HG02678 (cell line): ENCODE measurements at regions not wholly inside any gene's neighbourhood (a gene's known extent, or its start where the extent isn't known, plus 50 kb on each side); places are given as distances from the start of the nearest gene placed in this dataset.
A peak's percentile ranks its signal among the peaks of the same experiment; 100 is the strongest.
"Not testable (repeated sequence)": the region's sequence is repeated elsewhere in the genome, so short reads cannot be mapped to it uniquely, and the experiment has no call there.

Experiments used
- ATAC-seq: cut with Tn5 transposase; IDR thresholded peaks from one replicate; pipeline ENCODE4 v1.9.1; 2021; ENCODE audit warnings: mild to moderate bottlenecking, moderate library complexity; ENCODE audit not compliant: unreplicated experiment

DNA sequence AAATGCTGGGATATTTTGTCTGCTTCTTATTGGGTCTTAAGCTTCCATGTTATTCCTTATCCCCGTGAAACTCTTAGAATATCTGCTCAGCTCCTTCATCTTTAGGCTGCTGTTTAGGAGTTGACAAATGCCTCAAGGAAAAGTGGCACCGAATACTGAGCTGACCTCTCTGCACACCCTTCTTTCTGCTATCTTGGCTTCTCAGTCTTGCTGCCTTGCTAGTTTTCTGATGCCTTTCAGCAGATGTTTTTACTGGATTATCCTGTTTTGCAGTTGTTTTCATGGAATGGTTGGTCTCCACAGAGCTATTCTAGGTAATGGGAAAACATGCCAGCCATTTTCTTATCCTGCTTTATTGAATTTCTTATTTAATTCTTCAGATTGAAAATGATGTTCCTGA lies 86.3 kb downstream of the GYPE start:
- no peak for ATAC-seq

DNA sequence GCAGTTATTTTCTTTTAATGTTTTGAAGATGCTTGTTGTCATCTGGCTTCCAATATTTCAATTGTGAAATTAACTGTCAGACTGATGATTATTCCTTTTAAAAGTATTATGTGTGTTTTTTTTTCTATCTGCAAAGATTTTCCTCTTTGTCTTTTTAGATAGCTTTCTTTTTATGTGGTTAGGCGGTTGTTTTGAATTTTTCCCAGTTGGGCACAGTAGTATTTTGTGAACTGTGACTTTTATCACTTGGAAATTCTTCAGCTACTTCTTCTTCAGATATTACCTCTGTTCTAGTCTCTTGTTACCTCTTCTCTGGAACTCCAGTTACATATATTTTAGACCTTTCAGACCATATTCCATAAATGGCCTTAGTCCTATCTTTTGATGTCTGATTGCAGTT lies 87.5 kb downstream of the GYPE start:
- not testable (repeated sequence) for ATAC-seq

GRCh38 chr4:143815375-143815774 lies 90.0 kb downstream of the GYPE start:
- ATAC-seq, result not testable (repeated sequence)

DNA sequence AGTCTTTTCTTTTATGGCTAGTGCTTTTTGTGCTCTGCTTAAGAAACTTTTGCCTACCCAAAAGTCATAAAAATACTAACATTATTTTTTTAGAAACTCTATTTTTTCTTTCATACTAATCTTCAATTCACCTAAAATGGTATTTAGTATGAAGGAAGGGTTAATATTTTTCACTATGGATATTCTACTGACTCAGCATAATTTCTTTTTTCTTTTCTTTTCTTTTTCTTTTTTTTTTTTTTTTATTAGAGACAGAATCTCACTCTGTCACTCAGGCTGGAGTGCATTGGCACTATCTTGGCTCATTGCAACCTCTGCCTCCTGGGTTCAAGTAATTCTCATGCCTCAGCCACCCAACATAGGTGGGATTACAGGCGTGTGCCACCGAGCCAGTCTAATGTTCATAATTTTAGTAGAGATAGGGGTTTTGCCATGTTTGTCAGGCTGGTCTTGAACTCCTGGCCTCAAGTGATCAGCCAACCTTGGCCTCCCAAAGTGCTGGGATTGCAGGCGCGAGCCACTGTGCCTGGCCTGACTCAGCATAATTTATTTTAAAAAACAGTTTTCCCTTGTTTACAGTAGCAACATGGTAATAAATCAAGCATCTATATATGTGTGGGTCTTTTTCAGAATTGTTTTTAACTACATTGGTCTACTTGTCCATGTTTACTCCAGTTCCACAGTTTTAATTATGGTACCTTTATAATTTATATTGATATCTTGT lies 91.8 kb downstream of the GYPE start:
- not testable (repeated sequence) for ATAC-seq

DNA sequence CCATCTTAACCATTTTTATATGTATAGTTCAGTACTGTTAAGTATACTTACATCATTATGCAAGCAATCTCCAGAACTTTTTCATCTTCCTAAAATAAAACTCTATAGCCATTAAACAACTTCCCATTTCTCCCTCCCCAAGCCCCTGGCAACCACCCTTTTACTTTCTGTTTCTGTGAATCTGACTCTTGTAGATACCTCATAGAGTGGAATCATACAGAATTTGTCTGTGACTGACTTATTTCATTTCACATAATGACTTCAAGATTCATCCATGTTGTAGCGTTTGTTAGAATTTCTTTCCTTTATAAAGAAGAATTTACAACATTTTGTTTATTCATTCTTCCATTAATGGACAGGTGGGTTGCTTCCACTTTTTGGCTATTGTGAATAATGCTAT lies 91.2 kb upstream of the FREM3 start:
- not testable (repeated sequence) for ATAC-seq

DNA sequence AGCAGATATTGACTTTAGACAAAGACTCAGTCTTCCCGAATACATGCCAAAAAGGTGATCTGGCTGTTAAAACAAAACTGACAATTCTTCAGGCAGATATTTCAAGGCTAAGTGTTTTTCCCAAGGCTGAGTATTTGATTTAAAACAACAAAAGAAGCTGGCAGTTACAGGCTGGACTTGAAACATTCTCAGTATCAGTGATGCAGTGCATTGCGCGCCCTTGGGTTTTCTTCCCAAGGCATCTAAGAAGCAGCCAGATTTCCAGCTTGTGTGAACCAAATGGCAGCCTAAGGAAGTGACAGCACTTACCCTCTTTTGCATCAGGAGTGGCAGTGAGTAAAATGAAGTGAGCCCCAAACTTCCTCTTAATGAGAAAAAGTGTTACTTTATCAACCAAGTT lies 90.0 kb upstream of the FREM3 start:
- not testable (repeated sequence) for ATAC-seq

GRCh38 chr4:143789618-143790017 lies 89.1 kb upstream of the FREM3 start:
- not testable (repeated sequence) for ATAC-seq

GRCh38 chr4:143784567-143784966 lies 84.1 kb upstream of the FREM3 start:
- ATAC-seq, result no peak

- no peak for ATAC-seq
Measured at GRCh38 chr4:143782521-143782920, 82.0 kb upstream of the FREM3 start.

DNA sequence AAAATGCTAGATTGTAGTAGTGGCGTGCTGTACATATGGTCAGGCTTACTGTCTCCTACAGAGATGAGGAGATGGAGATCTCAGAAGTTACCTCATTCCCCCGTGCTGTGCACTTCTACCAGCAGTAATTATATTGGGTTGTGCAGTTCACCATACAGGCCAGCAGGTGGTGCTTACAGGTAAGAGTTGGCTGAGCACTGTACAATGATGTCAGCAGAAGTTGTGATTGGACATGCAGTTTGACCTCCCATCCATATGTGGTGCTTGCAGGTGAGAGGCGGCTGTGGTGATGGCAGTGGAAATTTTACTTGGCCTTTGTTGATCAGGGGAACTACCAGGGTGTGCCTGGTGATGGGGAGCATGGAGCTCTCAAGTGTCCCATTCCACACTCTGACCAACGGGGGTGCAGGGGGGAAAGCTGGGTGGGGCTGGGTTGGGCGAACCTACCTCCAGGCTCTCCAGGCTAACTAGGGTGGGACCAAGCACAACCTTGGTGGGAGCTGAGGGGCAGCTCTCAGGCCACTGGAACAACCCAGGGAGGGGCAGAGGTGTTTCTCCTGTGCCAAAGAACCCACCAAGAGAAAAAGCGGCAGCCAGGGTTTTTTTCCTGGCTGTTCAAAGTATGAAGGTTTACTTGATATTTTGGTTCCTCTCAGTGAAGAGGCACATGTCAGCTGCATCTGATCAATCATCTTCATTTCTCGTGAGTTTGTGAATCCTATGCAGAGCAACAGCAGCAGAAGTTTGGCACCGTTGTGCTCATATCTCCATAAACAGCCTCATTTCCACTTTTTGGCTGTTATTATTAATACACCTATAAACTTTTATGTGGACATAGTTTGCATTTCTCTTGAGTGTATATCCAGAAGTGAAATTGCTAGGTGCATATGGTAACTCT lies 73.8 kb upstream of the FREM3 start:
- peak; percentile 100 for ATAC-seq

GRCh38 chr4:143771269-143771668 lies 70.8 kb upstream of the FREM3 start:
- no peak for ATAC-seq

GRCh38 chr4:143768007-143768591 lies 67.6 kb upstream of the FREM3 start:
- no peak for ATAC-seq

GRCh38 chr4:143763587-143763986 lies 63.1 kb upstream of the FREM3 start:
- no peak for ATAC-seq

DNA sequence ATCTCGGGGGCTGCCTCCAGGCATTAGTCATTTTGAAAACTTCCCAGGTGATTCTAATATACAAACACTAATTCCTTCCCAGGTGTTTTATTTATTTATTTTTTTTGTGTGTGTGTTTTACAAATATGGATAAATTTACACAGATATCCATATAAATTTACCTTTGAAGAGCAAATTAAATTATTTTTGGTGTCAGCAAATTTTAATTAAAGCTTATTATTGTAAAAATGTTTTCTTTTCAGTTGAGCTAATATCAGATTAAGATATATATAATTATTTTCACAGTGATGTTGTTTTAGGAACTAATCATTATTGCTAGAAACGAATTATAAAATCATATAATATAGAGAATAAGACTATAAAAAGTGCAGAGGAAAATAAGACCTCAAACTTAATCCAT lies 62.0 kb upstream of the FREM3 start:
- ATAC-seq, result no peak
